Heart right ventricle (tissue), 16 donors: ENCODE measurements at regions not wholly inside any gene's neighbourhood (a gene's known extent, or its start where the extent isn't known, plus 50 kb on each side); places are given as distances from the start of the nearest gene placed in this dataset.
A peak's percentile ranks its signal among the peaks of the same experiment; 100 is the strongest.

Experiments used
- ATAC-seq, 8 donors: fragments of 200-7000 bp; cut with Tn5 transposase; one replicate each; pipeline ENCODE4 v1.9.1; 2020; ENCODE audit warnings: mild to moderate bottlenecking in 8 of 8, moderate library complexity in 8 of 8, moderate number of reproducible peaks in 1 of 8
- DNase-seq, 2 donors: peaks; one replicate each; pipeline ENCODE4 v3.0.0-alpha.2; 2020
- H3K27ac ChIP-seq, 10 donors: fragments of 200-600 bp; sonication (generic) in 2 of 10; one replicate each; pipeline versions ENCODE4 v1.5.0 to v1.8.0; 2020 to 2022; ENCODE audit warnings: mild to moderate bottlenecking in 3 of 10
- H3K27me3 ChIP-seq, 7 donors: fragments of 200-600 bp; one replicate each; pipeline ENCODE4 v1.8.0; 2021 to 2022; ENCODE audit warnings: mild to moderate bottlenecking in 2 of 7
- H3K36me3 ChIP-seq, 9 donors: fragments of 200-600 bp; sonication (generic) in 1 of 9; one replicate each; pipeline versions ENCODE4 v1.5.0 to v1.8.0; 2020 to 2022; ENCODE audit warnings: mild to moderate bottlenecking in 2 of 9
- H3K4me1 ChIP-seq, 9 donors: fragments of 200-600 bp; sonication (generic) in 1 of 9; one replicate each; pipeline versions ENCODE4 v1.5.0 to v1.8.0; 2020 to 2022; ENCODE audit warnings: mild to moderate bottlenecking in 4 of 9
- H3K4me3 ChIP-seq, 10 donors: fragments of 200-600 bp; sonication (generic) in 2 of 10; one replicate each; pipeline versions ENCODE4 v1.5.0 to v1.8.0; 2020 to 2022; ENCODE audit warnings: mild to moderate bottlenecking in 7 of 10, moderate library complexity in 2 of 10
- H3K9me3 ChIP-seq, 11 donors: fragments of 200-600 bp in 10 of 11; sonication (generic) in 2 of 11; one replicate each; pipeline versions ENCODE4 v1.5.0 to v1.8.0; 2013 to 2022; ENCODE audit warnings: mild to moderate bottlenecking in 2 of 11, control low read depth in 1 of 11, moderate library complexity in 1 of 11
- WGBS, 2 donors: extraction: QIAGEN DNeasy Blood & Tissue Kit; methylation state at CpG; one replicate each; pipeline ENCODE4 v1.1.7; 2013; ENCODE audit warnings: inconsistent platforms in 1 of 2; 5-methylcytosine and 5-hydroxymethylcytosine counted together
- intact Hi-C, 10 donors: fragments of 100-400 bp; cut with DNase I; formaldehyde crosslinking; loops; one replicate each; pipeline versions ENCODE4 v1.11.1 to v1.14.2; 2022
- TF ChIP-seq, protein P1 (sequence below), 9 donors: fragments of 200-600 bp; sonication (generic) in 2 of 9; IDR thresholded peaks; one replicate each; pipeline versions ENCODE4 v1.5.0 to v1.8.0; 2021 to 2022; ENCODE audit warnings: antibody characterized with exemption in 9 of 9, mild to moderate bottlenecking in 5 of 9, moderate library complexity in 1 of 9
- donor health status: Arrhythmogenic right ventricular cardiomyopathy.
- donor health status: ischemic (EF 13 %, LVEDD 7.1; RV severe dilation, severe dysfunction).
- donor health status: healthy with polysubstance abuse.
- donor health status: DM: no; HTN: yes; CAD: no.
- donor health status: DM: no; HTN: no; CAD: no.
- donor health status: ischemic (EF 25% LVEDD 6.9; RV normal size, moderate dysfunction).
- donor health status: ischemic (EF 25% LVEDD 5.7; RV mildly dilated, moderate dysfunction).
- donor health status: healthy.
- donor health status: DM: yes; HTN: yes; CAD: no.
- donor health status: Ischemic cardiomyopathy.
- donor health status: ischemic (EF 35%, LVEDD 5.7; RV mildly dilated, moderate dysfunction).
- donor health status: nonischemic (EF 11% LVEDD 7.7; RV severe dilation, severe dysfunction).
- donor health status: DM: yes; HTN: yes; CAD: no.
- donor health status: PGD.
- donor health status: ischemic (EF 29% LVEDD 5.4; RV normal size, mild dysfunction).
- donor health status: nonischemic (EF 23%, LVEDD 6.1; RV moderate dilation, normal function).

DNA sequence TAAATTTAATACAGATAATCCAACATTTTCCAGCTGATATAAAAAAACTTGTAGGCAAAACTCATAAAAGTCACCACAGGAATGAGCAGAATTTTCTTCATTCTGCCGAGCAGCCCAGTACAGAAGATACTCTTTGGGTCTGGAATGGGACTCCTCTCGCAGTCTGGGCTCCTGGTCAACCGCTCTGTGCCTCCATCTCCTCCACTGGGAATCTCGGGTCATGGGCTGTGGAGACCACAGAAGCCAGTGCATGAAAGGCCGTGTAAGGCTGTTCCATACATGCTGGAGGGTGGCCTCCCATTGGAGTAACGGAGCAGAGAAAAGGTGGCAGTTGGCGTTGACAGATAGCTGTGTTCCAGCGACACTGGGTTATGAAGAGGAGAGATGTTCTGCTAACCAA, 616.4 kb upstream of the MGMT start:
- 90 to 99% methylated on average over 8 of the region's 8 CpGs for WGBS, 2 donors
- intact Hi-C loops, result loop anchor here in 3 of 10 donors (5.0 to 10.0 kb wide), 4 partner anchors 172 to 306 kb away; no protein-coding TSS in a partner anchor
- no peaks in the 10 kb centered on the region for H3K27me3 ChIP-seq
- H3K36me3 ChIP-seq, result no peaks in the 10 kb centered on the region
- peaks cover 20 to 70% (median 39%) of the 10 kb centered on the region in 9 donors for H3K4me1 ChIP-seq
- H3K9me3 ChIP-seq, result no peaks in the 10 kb centered on the region
- DNase-seq, result no peak
- ATAC-seq, result no peak
- H3K4me3 ChIP-seq, result no peak overlapping the region
- TF ChIP-seq, protein P1, sequence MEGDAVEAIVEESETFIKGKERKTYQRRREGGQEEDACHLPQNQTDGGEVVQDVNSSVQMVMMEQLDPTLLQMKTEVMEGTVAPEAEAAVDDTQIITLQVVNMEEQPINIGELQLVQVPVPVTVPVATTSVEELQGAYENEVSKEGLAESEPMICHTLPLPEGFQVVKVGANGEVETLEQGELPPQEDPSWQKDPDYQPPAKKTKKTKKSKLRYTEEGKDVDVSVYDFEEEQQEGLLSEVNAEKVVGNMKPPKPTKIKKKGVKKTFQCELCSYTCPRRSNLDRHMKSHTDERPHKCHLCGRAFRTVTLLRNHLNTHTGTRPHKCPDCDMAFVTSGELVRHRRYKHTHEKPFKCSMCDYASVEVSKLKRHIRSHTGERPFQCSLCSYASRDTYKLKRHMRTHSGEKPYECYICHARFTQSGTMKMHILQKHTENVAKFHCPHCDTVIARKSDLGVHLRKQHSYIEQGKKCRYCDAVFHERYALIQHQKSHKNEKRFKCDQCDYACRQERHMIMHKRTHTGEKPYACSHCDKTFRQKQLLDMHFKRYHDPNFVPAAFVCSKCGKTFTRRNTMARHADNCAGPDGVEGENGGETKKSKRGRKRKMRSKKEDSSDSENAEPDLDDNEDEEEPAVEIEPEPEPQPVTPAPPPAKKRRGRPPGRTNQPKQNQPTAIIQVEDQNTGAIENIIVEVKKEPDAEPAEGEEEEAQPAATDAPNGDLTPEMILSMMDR (IDR thresholded peaks at IDR 0.05), result no peak
- H3K27ac ChIP-seq, result no peak overlapping the region

DNA sequence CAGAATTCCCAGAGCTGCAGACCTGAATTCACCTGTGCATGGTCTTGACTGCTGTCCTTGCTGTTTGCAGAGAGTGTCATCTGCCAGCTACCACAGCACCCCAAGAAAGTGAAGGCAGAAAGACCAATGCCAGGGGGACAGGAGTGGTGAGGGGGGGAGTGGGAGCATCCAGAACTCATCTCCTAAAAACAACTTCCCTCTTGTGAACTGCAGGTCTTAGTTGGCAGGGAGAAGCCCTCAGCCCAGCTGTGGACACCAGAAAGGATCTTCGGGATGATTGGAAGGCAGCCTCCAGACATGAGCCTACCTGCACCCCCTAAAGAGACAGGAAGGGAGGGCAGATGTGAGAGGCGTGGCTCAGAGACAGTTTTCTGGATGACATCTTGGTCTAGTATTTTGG, 615.8 kb upstream of the MGMT start:
- DNase-seq (no peak), ATAC-seq (no peak)
- Histone ChIP-seq H3K4me3 (no peak overlapping the region), H3K4me1 (peaks cover 25 to 76% (median 46%) of the 10 kb centered on the region in 9 donors), H3K36me3 (no peaks in the 10 kb centered on the region), H3K9me3 (no peaks in the 10 kb centered on the region), H3K27me3 (no peaks in the 10 kb centered on the region), H3K27ac (no peak overlapping the region)
- intact Hi-C loops, result loop anchor here in 3 of 10 donors (5.0 to 10.0 kb wide), 4 partner anchors 171 to 306 kb away; no protein-coding TSS in a partner anchor
- TF ChIP-seq, protein P1 (IDR thresholded peaks at IDR 0.05), result no peak
- 75 to 80% methylated on average over 2 of the region's 2 CpGs for WGBS, 2 donors

DNA sequence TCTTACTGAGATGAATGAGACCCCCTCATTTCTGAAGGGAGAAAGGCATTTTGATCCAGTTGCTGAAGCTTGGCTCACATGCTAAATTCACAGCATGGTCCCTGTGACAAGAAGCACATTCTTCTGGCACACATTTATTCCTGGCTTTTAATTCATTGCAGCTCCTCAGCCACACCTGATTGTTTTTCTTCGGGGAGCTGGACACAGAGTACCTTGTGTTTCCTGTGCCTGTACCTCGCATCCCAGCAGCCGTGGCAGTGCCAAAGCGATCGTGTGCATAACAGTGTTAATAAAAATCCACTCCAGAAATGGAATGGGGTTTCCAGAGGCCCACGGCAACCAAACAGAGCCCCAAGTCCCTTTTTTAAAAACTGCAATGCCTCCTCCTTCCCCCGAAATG, 615.3 kb upstream of the MGMT start:
- H3K27ac ChIP-seq, result peak overlapping the region in 4 of 10 donors; percentile 7 to 37 (median 32)
- no peaks in the 10 kb centered on the region for H3K27me3 ChIP-seq
- TF ChIP-seq, protein P1 (IDR thresholded peaks at IDR 0.05), result no peak
- H3K9me3 ChIP-seq, result no peaks in the 10 kb centered on the region
- whole genome bisulfite sequencing, 2 donors, result 46 to 51% methylated on average over 7 of the region's 7 CpGs
- no peak for DNase-seq
- peak in 1 of 8 donors; percentile 52 for ATAC-seq
- intact Hi-C loops, result loop anchor here in 3 of 10 donors (5.0 to 10.0 kb wide), 4 partner anchors 171 to 307 kb away; no protein-coding TSS in a partner anchor
- H3K4me3 ChIP-seq, result no peak overlapping the region
- H3K4me1 ChIP-seq, result peaks cover 25 to 77% (median 46%) of the 10 kb centered on the region in 9 donors
- no peaks in the 10 kb centered on the region for H3K36me3 ChIP-seq

DNA sequence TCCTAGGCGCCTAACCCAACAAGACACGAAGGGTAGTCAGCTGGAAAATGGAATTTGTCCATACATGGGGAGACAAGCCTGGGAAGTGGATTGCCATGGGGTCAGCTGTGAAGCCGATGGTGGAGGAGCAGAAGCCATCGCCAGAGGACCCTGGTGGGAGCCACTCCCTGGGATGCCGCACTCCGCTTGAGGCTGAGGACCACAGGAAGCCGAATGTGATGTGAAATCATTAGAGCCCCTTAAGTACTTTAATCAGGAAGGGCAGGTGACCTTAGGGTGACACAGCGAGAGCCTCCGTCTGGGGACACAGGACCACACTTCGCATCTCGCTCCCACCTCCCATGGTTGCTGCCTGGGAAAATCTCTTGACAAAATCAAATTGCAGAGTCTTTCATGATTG, 614.6 kb upstream of the MGMT start:
- 93 to 95% methylated on average over 11 of the region's 11 CpGs for whole genome bisulfite sequencing, 2 donors
- TF ChIP-seq, protein P1 (IDR thresholded peaks at IDR 0.05), result no peak
- intact Hi-C loops, result loop anchor here in 3 of 10 donors (5.0 to 10.0 kb wide), 4 partner anchors 170 to 308 kb away; no protein-coding TSS in a partner anchor
- Histone ChIP-seq H3K27me3 (no peaks in the 10 kb centered on the region), H3K36me3 (no peaks in the 10 kb centered on the region), H3K9me3 (no peaks in the 10 kb centered on the region), H3K4me1 (peaks cover 25 to 76% (median 46%) of the 10 kb centered on the region in 9 donors), H3K27ac (peak overlapping the region in 4 of 10 donors; percentile 7 to 37 (median 26)), H3K4me3 (no peak overlapping the region)
- ATAC-seq (no peak), DNase-seq (no peak)
